C4-2B (cell line): ENCODE measurements at regions not wholly inside any gene's neighbourhood (a gene's known extent, or its start where the extent isn't known, plus 50 kb on each side); places are given as distances from the start of the nearest gene placed in this dataset.

Experiments
- ZFX ChIP-seq: fragments of 450-650 bp; IDR thresholded peaks from 2 replicates; pipeline ENCODE4 v1.6.1; 2017
- TF ChIP-seq, protein P1 (sequence below): fragments of 450-650 bp; conservative IDR thresholded peaks from 2 replicates; pipeline ENCODE4 v1.5.1; 2017; ENCODE audit warnings: mild to moderate bottlenecking

DNA sequence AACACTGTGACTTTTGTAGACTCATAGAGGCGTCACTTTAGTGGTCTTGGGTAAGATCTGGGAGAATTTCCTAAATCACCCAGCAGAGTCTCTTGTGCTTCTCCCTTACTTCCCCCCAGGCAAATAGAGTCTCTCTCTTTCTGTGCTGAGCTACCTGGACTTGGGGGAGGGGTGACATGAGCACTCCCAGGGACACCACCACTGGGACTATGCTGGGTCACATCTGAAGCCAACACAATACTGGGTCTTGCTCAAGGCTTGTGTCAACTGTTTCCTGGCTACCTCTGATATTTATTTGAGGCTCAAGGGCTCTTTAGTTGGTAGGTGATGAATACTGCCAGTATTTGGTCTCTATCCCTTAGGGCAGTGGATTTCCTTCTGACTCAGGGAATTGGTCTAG, 214.6 kb upstream of the TPK1 start:
- TF ChIP-seq, protein P1, sequence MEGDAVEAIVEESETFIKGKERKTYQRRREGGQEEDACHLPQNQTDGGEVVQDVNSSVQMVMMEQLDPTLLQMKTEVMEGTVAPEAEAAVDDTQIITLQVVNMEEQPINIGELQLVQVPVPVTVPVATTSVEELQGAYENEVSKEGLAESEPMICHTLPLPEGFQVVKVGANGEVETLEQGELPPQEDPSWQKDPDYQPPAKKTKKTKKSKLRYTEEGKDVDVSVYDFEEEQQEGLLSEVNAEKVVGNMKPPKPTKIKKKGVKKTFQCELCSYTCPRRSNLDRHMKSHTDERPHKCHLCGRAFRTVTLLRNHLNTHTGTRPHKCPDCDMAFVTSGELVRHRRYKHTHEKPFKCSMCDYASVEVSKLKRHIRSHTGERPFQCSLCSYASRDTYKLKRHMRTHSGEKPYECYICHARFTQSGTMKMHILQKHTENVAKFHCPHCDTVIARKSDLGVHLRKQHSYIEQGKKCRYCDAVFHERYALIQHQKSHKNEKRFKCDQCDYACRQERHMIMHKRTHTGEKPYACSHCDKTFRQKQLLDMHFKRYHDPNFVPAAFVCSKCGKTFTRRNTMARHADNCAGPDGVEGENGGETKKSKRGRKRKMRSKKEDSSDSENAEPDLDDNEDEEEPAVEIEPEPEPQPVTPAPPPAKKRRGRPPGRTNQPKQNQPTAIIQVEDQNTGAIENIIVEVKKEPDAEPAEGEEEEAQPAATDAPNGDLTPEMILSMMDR: no peak
- no peak for TF ChIP-seq ZFX
